ENCODE measurements at regions not wholly inside any gene's neighbourhood (a gene's known extent, or its start where the extent isn't known, plus 50 kb on each side); places are given as distances from the start of the nearest gene placed in this dataset.

DNA sequence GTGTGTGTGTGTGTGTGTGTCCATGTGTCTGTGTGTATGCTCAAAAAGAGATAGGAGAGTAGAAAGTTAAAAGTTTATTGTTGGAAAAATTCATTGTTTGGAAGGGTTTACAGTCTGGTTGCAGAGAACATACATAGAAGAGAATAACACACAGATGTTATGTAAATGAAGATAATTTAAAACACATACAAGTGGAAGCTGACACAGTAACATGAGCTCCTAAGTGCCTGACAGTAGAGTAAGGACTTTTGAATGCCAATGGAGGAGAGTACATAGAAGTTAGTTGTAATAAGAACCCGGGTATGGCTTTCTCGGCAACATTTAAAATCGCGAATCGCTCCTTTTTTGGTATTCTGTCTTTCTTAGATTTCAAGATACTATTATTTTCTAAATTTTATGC lies 137.0 kb upstream of the FANCL start:
- TF ChIP-seq, protein P1, sequence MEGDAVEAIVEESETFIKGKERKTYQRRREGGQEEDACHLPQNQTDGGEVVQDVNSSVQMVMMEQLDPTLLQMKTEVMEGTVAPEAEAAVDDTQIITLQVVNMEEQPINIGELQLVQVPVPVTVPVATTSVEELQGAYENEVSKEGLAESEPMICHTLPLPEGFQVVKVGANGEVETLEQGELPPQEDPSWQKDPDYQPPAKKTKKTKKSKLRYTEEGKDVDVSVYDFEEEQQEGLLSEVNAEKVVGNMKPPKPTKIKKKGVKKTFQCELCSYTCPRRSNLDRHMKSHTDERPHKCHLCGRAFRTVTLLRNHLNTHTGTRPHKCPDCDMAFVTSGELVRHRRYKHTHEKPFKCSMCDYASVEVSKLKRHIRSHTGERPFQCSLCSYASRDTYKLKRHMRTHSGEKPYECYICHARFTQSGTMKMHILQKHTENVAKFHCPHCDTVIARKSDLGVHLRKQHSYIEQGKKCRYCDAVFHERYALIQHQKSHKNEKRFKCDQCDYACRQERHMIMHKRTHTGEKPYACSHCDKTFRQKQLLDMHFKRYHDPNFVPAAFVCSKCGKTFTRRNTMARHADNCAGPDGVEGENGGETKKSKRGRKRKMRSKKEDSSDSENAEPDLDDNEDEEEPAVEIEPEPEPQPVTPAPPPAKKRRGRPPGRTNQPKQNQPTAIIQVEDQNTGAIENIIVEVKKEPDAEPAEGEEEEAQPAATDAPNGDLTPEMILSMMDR (IDR thresholded peaks at IDR 0.05; ENCODE audit: low read depth, low read length), result no peak

DNA sequence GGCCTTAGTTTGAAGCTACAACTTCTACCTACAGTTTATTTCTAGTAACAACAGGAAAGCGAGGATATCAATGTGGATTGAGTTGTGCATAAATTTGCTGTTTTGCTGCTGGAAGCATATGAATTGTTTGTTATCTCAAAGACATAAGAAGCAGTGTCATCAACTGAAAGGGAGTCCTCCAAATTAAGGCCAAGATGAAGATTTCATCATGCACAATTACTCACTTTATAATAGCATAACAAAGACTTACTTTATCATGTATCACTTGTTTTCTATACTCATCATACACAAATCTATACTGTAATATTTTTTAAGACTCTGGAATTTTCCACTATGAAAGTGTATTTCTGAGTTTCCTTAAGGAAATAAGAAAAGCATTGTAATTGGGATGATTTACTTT lies 136.1 kb upstream of the FANCL start:
- no peak overlapping the region for H3K4me3 ChIP-seq (ENCODE audit: low read depth, low read length)
- TF ChIP-seq, protein P1 (IDR thresholded peaks at IDR 0.05; ENCODE audit: low read depth, low read length), result no peak

More for the DNA sequence above, 137.0 kb upstream of the FANCL start:
- no peak overlapping the region for H3K4me3 ChIP-seq (ENCODE audit: low read depth, low read length)

DNA sequence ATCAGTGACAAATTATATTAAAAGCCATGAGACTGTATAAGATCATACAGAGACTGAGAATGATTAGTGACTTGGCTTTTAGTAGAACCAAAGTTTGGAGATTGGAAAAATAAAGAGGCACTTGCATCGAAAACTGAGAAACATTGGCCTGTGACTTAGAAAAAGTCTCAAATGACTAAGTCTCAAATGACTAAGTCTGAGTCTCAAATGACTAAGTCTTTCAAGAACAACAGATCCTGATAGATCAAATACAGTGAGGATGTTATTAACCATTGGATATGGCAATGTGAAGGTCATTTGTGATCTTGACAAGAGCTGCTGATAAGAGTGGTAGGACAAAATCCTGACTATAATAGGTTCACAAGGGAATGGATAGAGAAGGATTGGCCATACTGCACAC lies 135.5 kb upstream of the FANCL start:
- TF ChIP-seq, protein P1 (IDR thresholded peaks at IDR 0.05; ENCODE audit: low read depth, low read length), result no peak
- H3K4me3 ChIP-seq (ENCODE audit: low read depth, low read length), result no peak overlapping the region

DNA sequence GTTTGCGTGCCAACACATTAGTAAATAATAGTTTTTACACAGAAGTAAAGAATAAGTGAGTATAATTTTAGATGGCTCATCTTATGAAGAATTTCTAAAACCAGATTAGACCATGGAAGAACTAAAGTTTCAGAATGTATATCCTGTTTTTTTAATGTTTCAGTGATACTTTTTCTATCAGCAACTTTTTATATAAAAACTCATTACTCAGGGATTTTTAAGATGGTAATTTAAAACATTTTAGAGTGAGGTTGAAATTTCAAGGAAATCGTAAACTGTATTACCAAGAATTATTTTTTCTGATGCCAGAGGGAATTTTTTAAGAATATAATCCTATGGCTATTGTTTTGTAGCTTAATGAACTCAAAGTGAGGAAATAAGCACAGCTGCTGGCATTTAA lies 128.5 kb upstream of the FANCL start:
- no peak overlapping the region for H3K4me3 ChIP-seq (ENCODE audit: low read depth, low read length)
- TF ChIP-seq, protein P1 (IDR thresholded peaks at IDR 0.05; ENCODE audit: low read depth, low read length), result no peak

DNA sequence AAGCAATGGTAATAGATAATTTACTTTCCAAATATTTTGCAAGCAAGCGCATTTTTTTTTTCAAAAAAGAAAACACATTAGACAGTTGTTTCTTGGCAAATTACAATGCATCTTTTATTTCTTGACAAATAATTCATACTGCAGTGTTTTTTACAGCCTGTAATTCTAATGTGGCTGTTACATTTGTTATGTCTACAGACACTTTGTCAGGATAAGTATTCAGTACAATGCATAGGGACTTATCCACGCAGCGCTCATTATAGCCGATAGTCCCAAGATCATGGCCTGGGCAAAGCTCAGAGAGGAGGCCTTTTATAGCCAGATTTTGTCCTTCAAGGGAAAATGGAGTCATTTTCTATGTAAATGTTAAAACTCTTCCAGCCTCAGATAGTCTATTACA lies 123.0 kb upstream of the FANCL start:
- H3K4me3 ChIP-seq (ENCODE audit: low read depth, low read length), result no peak overlapping the region
- TF ChIP-seq, protein P1 (IDR thresholded peaks at IDR 0.05; ENCODE audit: low read depth, low read length), result no peak

DNA sequence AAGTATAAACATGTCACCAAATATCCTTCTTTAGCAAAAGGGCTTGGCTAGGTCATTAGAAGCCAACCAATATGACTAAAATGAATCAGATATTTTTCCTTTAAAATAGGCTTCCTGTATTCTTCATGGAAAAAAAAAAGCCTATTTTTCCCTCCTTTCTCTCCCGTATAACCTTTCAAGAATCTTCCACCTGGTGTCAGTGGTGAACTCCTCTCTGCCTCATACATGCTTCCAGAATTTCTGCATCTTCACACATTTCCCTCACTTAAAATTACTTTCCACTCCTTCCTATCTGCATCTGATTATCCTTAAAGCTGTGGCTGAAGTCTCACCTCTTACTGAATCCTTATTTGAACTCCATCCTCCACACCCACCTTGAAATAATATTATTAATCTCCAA lies 116.9 kb upstream of the FANCL start:
- no peak overlapping the region for H3K4me3 ChIP-seq (ENCODE audit: low read depth, low read length)
- TF ChIP-seq, protein P1 (IDR thresholded peaks at IDR 0.05; ENCODE audit: low read depth, low read length), result no peak

DNA sequence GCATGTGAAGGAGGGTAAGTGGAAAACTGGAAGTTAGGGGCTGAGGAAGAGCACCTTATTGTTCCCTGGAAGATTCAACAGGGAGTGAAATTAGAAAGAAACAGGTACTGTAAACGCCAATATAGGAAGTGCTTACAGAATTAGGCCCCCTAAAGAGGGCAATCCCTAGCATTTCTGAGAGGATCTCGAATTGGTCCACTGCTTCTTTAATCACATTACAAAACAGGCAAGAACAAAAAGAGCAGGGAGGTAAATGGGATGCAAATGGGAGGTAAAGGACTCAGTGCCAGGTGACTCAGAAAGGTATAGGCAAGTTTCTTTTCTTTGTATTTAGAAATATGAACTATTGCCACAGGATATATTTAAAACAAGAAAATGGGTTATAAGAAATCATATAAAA lies 116.4 kb upstream of the FANCL start:
- TF ChIP-seq, protein P1 (IDR thresholded peaks at IDR 0.05; ENCODE audit: low read depth, low read length), result no peak
- H3K4me3 ChIP-seq (ENCODE audit: low read depth, low read length), result no peak overlapping the region

Measured in WI38 (cell line).